Neural cell (in vitro differentiated cells): ENCODE measurements at regions not wholly inside any gene's neighbourhood (a gene's known extent, or its start where the extent isn't known, plus 50 kb on each side); places are given as distances from the start of the nearest gene placed in this dataset.

Experiments
- H2AFZ ChIP-seq: fragments of 200-600, 300-800 bp; sonication (generic), shearing (Covaris generic); 2 replicates; pipeline ENCODE4 v1.6.0; 2014; ENCODE audit warnings: low read depth, mild to moderate bottlenecking, antibody characterized with exemption, low read length, moderate library complexity
- H3F3A ChIP-seq: fragments of 200-600 bp; shearing (Covaris generic); 2 replicates; pipeline ENCODE4 v1.6.1; 2016; ENCODE audit warnings: mild to moderate bottlenecking, moderate library complexity, mixed read lengths, antibody characterized with exemption, low read length; ENCODE audit not compliant: insufficient read depth, poor library complexity, severe bottlenecking
- H3K27ac ChIP-seq: fragments of 200-600, 300-800 bp; sonication (generic), shearing (Covaris generic); 2 replicates; pipeline ENCODE4 v1.5.1; 2014; ENCODE audit warnings: mild to moderate bottlenecking, low read length, moderate library complexity
- H3K27me3 ChIP-seq: fragments of 300-800, 200-600 bp; sonication (generic), shearing (Covaris generic); 2 replicates; pipeline ENCODE4 v1.6.0; 2014; ENCODE audit warnings: mild to moderate bottlenecking, low read depth, low read length, moderate library complexity; ENCODE audit not compliant: insufficient read depth
- H3K36me3 ChIP-seq: fragments of 300-800, 200-600 bp; sonication (generic), shearing (Covaris generic); 2 replicates; pipeline ENCODE4 v1.5.1; 2014; ENCODE audit warnings: mild to moderate bottlenecking, antibody characterized with exemption, low read length, moderate library complexity; ENCODE audit not compliant: insufficient read depth
- H3K4me2 ChIP-seq: fragments of 300-800, 200-600 bp; sonication (generic), shearing (Covaris generic); 2 replicates; pipeline ENCODE4 v1.6.0; 2014; ENCODE audit warnings: mild to moderate bottlenecking, low read length
- H3K4me3 ChIP-seq: fragments of 300-800, 200-600 bp; sonication (generic), shearing (Covaris generic); 2 replicates; pipeline ENCODE4 v1.5.1; 2014; ENCODE audit warnings: mild to moderate bottlenecking, low read length, moderate library complexity
- H3K79me2 ChIP-seq: fragments of 200-600 bp; shearing (Covaris generic); replicated peaks from 2 replicates; pipeline ENCODE4 v1.6.0; 2014; ENCODE audit warnings: mild to moderate bottlenecking, low read length, moderate library complexity; ENCODE audit not compliant: insufficient read depth
- H3K9ac ChIP-seq: fragments of 300-800, 200-600 bp; sonication (generic), shearing (Covaris generic); 2 replicates; pipeline ENCODE4 v1.6.1; 2016; ENCODE audit warnings: mild to moderate bottlenecking, low read length, mixed read lengths
- H3K9me2 ChIP-seq: fragments of 200-600 bp; shearing (Covaris generic); 2 replicates; pipeline ENCODE4 v1.6.1; 2016; ENCODE audit warnings: mild to moderate bottlenecking, low read length, mixed read lengths; ENCODE audit not compliant: insufficient read depth
- H3K9me3 ChIP-seq: fragments of 200-600, 300-800 bp; sonication (generic), shearing (Covaris generic); 2 replicates; pipeline ENCODE4 v1.6.1; 2016; ENCODE audit warnings: mild to moderate bottlenecking, mixed run types, low read length, moderate library complexity, mixed read lengths
- H4K20me1 ChIP-seq: fragments of 200-600 bp; shearing (Covaris generic); 2 replicates; pipeline ENCODE4 v1.6.1; 2016; ENCODE audit warnings: mild to moderate bottlenecking, mixed run types; ENCODE audit not compliant: insufficient read depth
- EP300 ChIP-seq: fragments of 450-650 bp; conservative IDR thresholded peaks from 2 replicates; pipeline ENCODE4 v1.6.1; 2014; ENCODE audit warnings: antibody characterized with exemption, mild to moderate bottlenecking, moderate library complexity; ENCODE audit not compliant: poor library complexity, severe bottlenecking
- EZH2 ChIP-seq: fragments of 200-600, 300-800 bp; shearing (Covaris generic), sonication (generic); IDR thresholded peaks from 2 replicates; pipeline ENCODE4 v1.6.1; 2014; ENCODE audit warnings: antibody characterized with exemption, low read length, borderline replicate concordance, mild to moderate bottlenecking; ENCODE audit not compliant: insufficient read depth, poor library complexity, severe bottlenecking
- MXI1 ChIP-seq: fragments of 450-650 bp; conservative IDR thresholded peaks from 2 replicates; pipeline ENCODE4 v1.6.1; 2014; ENCODE audit warnings: antibody characterized with exemption, mild to moderate bottlenecking; ENCODE audit not compliant: poor library complexity, severe bottlenecking
- POLR2AphosphoS5 ChIP-seq: IDR thresholded peaks from 2 replicates; pipeline ENCODE4 v1.6.1; 2012
- RAD21 ChIP-seq: fragments of 450-650 bp; conservative IDR thresholded peaks from 2 replicates; pipeline ENCODE4 v1.6.1; 2014; ENCODE audit warnings: antibody characterized with exemption, mild to moderate bottlenecking, moderate library complexity
- SMC3 ChIP-seq: fragments of 450-650 bp; conservative IDR thresholded peaks from 2 replicates; pipeline ENCODE4 v1.6.1; 2014; ENCODE audit warnings: antibody characterized with exemption, mild to moderate bottlenecking, moderate library complexity; ENCODE audit not compliant: poor library complexity
- TAF1 ChIP-seq: IDR thresholded peaks from 2 replicates; pipeline ENCODE4 v1.6.1; 2012; ENCODE audit warnings: low read depth
- TF ChIP-seq, protein P1 (sequence below): fragments of 450-650 bp; IDR thresholded peaks from 2 replicates; pipeline ENCODE4 v1.5.1; 2014; ENCODE audit warnings: antibody characterized with exemption, mild to moderate bottlenecking, moderate library complexity; ENCODE audit not compliant: poor library complexity, severe bottlenecking
- TF ChIP-seq, protein P2 (sequence below): IDR thresholded peaks from 2 replicates; pipeline ENCODE4 v1.6.1; 2012; ENCODE audit warnings: borderline replicate concordance

DNA sequence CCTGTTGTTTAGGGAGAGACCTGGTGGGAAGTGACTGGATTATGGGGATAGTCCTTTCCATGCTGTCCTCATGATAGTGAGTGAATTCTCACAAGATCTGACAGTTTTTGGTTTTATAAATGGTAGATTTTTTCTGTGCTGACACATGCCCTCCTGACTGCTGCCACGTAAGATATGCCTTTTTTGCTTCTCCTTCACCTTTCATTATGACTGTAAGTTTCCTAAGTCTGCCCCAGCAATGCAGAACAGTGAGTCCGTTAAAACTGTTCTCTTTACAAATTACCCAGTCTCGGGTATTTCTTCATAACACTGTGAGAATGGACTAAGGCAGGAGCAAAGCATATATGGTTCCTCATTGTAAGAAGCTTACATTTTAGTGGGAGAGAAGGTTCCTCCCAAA lies 1727.2 kb downstream of the NCAM2 start:
- no peak overlapping the region for H3K27ac ChIP-seq

DNA sequence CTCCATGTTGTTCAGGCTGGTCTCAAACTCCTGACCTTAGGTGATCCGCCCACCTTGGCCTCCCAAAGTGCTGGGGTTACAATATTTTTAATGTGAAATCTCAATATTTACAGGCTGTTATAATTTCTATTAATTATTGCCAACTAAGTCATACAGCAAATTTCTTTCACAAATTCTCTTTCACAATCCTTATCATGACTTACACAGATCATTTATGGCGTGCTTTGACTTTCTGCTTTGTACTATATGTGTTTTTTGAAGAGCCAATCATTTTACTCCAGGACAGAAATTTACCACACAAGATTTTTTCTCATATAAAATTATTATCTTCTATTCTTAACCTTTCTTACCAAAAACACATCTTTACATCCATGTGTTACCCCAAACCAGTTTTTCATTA lies 1729.9 kb downstream of the NCAM2 start:
- Histone ChIP-seq H4K20me1 (no peaks in the 10 kb centered on the region), H3K79me2 (no peaks in the 10 kb centered on the region), H3K27me3 (no peaks in the 10 kb centered on the region), H3K9me3 (no peaks in the 10 kb centered on the region), H3K4me2 (no peak overlapping the region), H3K36me3 (no peaks in the 10 kb centered on the region), H3K9ac (no peak overlapping the region), H3K4me3 (no peak overlapping the region), H3K27ac (no peak overlapping the region), H3K9me2 (no peaks in the 10 kb centered on the region), H2AFZ (no peak overlapping the region), H3F3A (no peaks in the 10 kb centered on the region)
- no peak for TF ChIP-seq POLR2AphosphoS5
- no peak for TF ChIP-seq EP300
- TF ChIP-seq TAF1, result no peak
- TF ChIP-seq MXI1, result no peak
- TF ChIP-seq, protein P1, sequence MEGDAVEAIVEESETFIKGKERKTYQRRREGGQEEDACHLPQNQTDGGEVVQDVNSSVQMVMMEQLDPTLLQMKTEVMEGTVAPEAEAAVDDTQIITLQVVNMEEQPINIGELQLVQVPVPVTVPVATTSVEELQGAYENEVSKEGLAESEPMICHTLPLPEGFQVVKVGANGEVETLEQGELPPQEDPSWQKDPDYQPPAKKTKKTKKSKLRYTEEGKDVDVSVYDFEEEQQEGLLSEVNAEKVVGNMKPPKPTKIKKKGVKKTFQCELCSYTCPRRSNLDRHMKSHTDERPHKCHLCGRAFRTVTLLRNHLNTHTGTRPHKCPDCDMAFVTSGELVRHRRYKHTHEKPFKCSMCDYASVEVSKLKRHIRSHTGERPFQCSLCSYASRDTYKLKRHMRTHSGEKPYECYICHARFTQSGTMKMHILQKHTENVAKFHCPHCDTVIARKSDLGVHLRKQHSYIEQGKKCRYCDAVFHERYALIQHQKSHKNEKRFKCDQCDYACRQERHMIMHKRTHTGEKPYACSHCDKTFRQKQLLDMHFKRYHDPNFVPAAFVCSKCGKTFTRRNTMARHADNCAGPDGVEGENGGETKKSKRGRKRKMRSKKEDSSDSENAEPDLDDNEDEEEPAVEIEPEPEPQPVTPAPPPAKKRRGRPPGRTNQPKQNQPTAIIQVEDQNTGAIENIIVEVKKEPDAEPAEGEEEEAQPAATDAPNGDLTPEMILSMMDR, result no peak
- TF ChIP-seq RAD21, result no peak
- no peak for TF ChIP-seq SMC3
- TF ChIP-seq, protein P2, sequence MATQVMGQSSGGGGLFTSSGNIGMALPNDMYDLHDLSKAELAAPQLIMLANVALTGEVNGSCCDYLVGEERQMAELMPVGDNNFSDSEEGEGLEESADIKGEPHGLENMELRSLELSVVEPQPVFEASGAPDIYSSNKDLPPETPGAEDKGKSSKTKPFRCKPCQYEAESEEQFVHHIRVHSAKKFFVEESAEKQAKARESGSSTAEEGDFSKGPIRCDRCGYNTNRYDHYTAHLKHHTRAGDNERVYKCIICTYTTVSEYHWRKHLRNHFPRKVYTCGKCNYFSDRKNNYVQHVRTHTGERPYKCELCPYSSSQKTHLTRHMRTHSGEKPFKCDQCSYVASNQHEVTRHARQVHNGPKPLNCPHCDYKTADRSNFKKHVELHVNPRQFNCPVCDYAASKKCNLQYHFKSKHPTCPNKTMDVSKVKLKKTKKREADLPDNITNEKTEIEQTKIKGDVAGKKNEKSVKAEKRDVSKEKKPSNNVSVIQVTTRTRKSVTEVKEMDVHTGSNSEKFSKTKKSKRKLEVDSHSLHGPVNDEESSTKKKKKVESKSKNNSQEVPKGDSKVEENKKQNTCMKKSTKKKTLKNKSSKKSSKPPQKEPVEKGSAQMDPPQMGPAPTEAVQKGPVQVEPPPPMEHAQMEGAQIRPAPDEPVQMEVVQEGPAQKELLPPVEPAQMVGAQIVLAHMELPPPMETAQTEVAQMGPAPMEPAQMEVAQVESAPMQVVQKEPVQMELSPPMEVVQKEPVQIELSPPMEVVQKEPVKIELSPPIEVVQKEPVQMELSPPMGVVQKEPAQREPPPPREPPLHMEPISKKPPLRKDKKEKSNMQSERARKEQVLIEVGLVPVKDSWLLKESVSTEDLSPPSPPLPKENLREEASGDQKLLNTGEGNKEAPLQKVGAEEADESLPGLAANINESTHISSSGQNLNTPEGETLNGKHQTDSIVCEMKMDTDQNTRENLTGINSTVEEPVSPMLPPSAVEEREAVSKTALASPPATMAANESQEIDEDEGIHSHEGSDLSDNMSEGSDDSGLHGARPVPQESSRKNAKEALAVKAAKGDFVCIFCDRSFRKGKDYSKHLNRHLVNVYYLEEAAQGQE, result no peak
- no peak for TF ChIP-seq EZH2

More for the DNA sequence above, 1727.2 kb downstream of the NCAM2 start:
- TF ChIP-seq TAF1, result no peak
- no peak for TF ChIP-seq POLR2AphosphoS5
- TF ChIP-seq, protein P1, result no peak
- no peak for TF ChIP-seq SMC3
- no peak for TF ChIP-seq EP300
- TF ChIP-seq, protein P2, result no peak
- no peak for TF ChIP-seq RAD21
- no peak for TF ChIP-seq MXI1
- TF ChIP-seq EZH2, result no peak
- Histone ChIP-seq H3F3A (no peaks in the 10 kb centered on the region), H3K9me2 (no peaks in the 10 kb centered on the region), H3K4me3 (no peak overlapping the region), H2AFZ (no peak overlapping the region), H3K9me3 (no peaks in the 10 kb centered on the region), H3K27me3 (no peaks in the 10 kb centered on the region), H3K36me3 (no peaks in the 10 kb centered on the region), H3K4me2 (no peak overlapping the region), H3K79me2 (no peaks in the 10 kb centered on the region), H4K20me1 (no peaks in the 10 kb centered on the region), H3K9ac (no peak overlapping the region)
